Gastroesophageal sphincter (tissue), 4 donors: ENCODE measurements at regions not wholly inside any gene's neighbourhood (a gene's known extent, or its start where the extent isn't known, plus 50 kb on each side); places are given as distances from the start of the nearest gene placed in this dataset.

Source experiments
- ATAC-seq: fragments of 150-250 bp; one replicate; pipeline ENCODE4 v1.9.1; 2016; ENCODE audit warnings: mild to moderate bottlenecking, moderate library complexity
- H3K27ac ChIP-seq, 4 donors: fragments of 200-600 bp; sonication (generic) in 3 of 4; 1 replicate in 3 of 4; 2 replicates in 1 of 4; pipeline ENCODE4 v1.5.1; 2016 to 2019
- H3K27me3 ChIP-seq: fragments of 200-600 bp; sonication (generic); one replicate; pipeline ENCODE4 v1.5.1; 2019
- H3K36me3 ChIP-seq, 2 donors: fragments of 200-600 bp; sonication (generic); one replicate each; pipeline ENCODE4 v1.5.1; 2019; ENCODE audit warnings: control low read depth in 1 of 2
- H3K4me1 ChIP-seq, 3 donors: fragments of 200-600 bp; sonication (generic); 1 replicate in 2 of 3; 2 replicates in 1 of 3; pipeline ENCODE4 v1.5.1; 2016 to 2019; ENCODE audit warnings: control low read depth in 2 of 3
- H3K4me3 ChIP-seq, 2 donors: fragments of 200-600 bp; sonication (generic); one replicate each; pipeline ENCODE4 v1.5.1; 2019; ENCODE audit warnings: mild to moderate bottlenecking in 1 of 2, moderate library complexity in 1 of 2
- H3K9me3 ChIP-seq, 3 donors: fragments of 200-600 bp; sonication (generic); one replicate each; pipeline ENCODE4 v1.5.1; 2017 to 2019; ENCODE audit warnings: control low read depth in 2 of 3
- EP300 ChIP-seq: sonication (generic); formaldehyde crosslinking; IDR thresholded peaks from one replicate; pipeline ENCODE4 v1.6.1; 2017; ENCODE audit warnings: antibody characterized with exemption, mild to moderate bottlenecking
- POLR2A ChIP-seq, 2 donors: fragments of 450-650 bp; IDR thresholded peaks; one replicate each; pipeline ENCODE4 v1.6.1; 2017; ENCODE audit warnings: antibody characterized with exemption in 2 of 2, mild to moderate bottlenecking in 2 of 2, moderate library complexity in 1 of 2
- POLR2AphosphoS5 ChIP-seq: sonication (generic); formaldehyde crosslinking; IDR thresholded peaks from one replicate; pipeline ENCODE4 v1.6.1; 2017; ENCODE audit warnings: antibody characterized with exemption
- WGBS, 2 donors: methylation state at CpG; one replicate each; pipeline ENCODE4 v1.1.5; 2018; ENCODE audit warnings: low coverage in 1 of 2; 5-methylcytosine and 5-hydroxymethylcytosine counted together
- TF ChIP-seq, protein P1 (sequence below), 4 experiments: fragments of 200-600 bp in 2 of 4; fragments of 450-650 bp in 2 of 4; sonication (generic) in 1 of 4; IDR thresholded peaks; one replicate each; pipeline ENCODE4 v1.5.1; 2017 to 2019; ENCODE audit warnings: antibody characterized with exemption in 4 of 4, mild to moderate bottlenecking in 2 of 4, moderate library complexity in 2 of 4

DNA sequence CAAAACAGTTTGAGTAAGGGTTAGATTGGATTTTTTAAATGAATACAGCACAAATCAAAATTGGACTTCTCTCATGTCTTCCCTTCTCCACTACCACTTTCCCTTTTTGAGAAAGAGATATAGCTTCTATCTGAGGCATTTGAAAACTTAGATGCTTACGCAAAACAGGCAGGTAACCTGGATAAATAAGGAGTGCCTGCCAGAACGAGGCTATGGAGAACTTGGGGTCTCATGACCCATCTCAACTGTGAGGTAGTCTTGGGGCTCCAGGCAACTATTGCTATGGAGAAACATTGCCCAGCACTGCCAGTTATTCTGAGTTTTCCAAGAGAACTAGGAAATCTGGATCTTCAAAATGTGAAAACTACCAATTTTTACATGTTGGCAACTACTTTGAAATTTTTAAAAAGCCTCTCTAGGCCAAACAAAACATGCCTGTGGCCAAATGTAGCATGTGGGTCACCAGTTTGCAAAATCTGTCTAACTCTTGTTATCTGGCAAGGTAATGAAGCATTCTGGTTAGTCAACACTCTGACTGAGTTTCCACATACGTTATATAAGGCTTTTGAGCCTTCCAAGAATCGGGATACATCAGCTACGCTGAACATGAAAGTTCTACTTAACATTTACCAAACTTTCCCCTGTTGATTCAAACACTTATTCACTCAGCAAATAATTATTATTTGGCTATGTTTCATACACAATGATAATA is 752.7 kb downstream of the KCNA4 start:
- Histone ChIP-seq H3K4me1 (no peaks in the 10 kb centered on the region), H3K27me3 (no peaks in the 10 kb centered on the region), H3K27ac (no peak overlapping the region), H3K36me3 (no peaks in the 10 kb centered on the region), H3K4me3 (no peak overlapping the region), H3K9me3 (no peaks in the 10 kb centered on the region)
- ATAC-seq, result no peak
- TF ChIP-seq EP300, result no peak
- TF ChIP-seq POLR2AphosphoS5, result no peak
- TF ChIP-seq POLR2A (IDR thresholded peaks at IDR 0.05), result no peak
- TF ChIP-seq, protein P1, sequence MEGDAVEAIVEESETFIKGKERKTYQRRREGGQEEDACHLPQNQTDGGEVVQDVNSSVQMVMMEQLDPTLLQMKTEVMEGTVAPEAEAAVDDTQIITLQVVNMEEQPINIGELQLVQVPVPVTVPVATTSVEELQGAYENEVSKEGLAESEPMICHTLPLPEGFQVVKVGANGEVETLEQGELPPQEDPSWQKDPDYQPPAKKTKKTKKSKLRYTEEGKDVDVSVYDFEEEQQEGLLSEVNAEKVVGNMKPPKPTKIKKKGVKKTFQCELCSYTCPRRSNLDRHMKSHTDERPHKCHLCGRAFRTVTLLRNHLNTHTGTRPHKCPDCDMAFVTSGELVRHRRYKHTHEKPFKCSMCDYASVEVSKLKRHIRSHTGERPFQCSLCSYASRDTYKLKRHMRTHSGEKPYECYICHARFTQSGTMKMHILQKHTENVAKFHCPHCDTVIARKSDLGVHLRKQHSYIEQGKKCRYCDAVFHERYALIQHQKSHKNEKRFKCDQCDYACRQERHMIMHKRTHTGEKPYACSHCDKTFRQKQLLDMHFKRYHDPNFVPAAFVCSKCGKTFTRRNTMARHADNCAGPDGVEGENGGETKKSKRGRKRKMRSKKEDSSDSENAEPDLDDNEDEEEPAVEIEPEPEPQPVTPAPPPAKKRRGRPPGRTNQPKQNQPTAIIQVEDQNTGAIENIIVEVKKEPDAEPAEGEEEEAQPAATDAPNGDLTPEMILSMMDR (IDR thresholded peaks at IDR 0.05), result no peak
- 77 to 89% methylated on average over 5 of the region's 5 CpGs for WGBS, 2 donors

DNA sequence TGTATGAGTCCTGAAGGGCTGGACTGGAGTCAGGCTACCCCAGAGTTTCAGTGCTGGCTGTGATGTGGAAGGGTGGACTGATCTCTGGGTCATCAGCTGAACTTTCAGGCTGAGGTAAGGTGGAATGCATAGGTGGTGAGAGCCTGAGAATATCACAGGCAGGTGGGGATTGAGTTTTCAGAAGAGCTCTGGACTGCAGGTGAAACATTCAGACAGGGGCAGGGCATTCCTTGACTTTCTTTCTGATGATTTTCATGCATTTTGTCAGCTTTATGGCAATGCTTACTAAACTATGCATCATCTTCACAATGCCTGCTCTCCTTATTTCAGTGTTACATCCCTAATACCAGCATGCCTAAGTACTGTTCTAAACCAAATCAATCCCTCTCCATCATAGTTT is 755.0 kb downstream of the KCNA4 start:
- H3K9me3 ChIP-seq, result no peaks in the 10 kb centered on the region
- no peaks in the 10 kb centered on the region for H3K27me3 ChIP-seq
- no peak overlapping the region for H3K27ac ChIP-seq
- no peak overlapping the region for H3K4me3 ChIP-seq
- H3K4me1 ChIP-seq, result no peaks in the 10 kb centered on the region
- ATAC-seq, result no peak
- H3K36me3 ChIP-seq, result no peaks in the 10 kb centered on the region
- TF ChIP-seq POLR2AphosphoS5 (no peak), POLR2A (IDR thresholded peaks at IDR 0.05) (no peak), EP300 (no peak)
- TF ChIP-seq, protein P1 (IDR thresholded peaks at IDR 0.05), result no peak

DNA sequence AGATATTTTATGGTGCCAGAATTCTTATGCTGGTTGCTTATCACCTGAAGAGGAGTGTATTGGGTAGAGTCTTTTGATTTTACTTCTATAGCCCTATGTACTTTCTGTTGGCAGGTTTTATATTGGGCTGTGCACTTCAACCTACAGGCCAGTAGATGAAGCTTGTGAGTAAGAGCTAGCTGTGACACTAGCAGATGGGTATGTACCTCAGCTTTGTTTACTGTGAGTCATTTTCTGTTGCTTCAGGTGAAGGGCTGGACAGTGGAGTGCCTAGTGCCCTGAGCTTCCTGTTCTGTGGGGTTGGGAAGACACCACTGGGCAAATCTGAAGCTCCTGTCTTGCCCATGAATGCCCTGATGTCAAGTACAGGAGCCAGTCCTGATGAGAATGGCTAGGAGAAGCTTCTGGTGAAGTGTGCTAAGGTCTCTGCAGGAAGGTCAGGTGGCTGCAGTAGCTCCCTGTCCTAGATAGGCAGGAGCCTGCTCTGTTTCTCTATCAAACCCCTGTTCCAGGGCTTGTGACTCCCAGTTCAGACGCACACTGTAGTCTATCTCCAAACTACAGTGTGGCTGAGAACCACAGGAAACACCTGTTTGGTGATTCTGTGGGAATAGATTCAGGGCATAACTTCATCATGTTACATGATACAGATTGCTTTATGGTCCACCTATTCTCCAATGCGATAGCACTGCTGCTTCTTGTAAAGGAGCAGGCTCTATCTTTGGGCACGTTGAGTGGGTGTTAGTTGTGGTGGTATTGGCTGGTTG is 755.7 kb downstream of the KCNA4 start:
- no peak overlapping the region for H3K27ac ChIP-seq
- WGBS, 2 donors, result 80% methylated on average over 1 of the region's 3 CpGs; no CpG with 5 or more reads in 1 of the 2 donors
- H3K27me3 ChIP-seq, result no peaks in the 10 kb centered on the region
- no peaks in the 10 kb centered on the region for H3K36me3 ChIP-seq
- H3K9me3 ChIP-seq, result no peaks in the 10 kb centered on the region
- TF ChIP-seq POLR2AphosphoS5 (no peak), EP300 (no peak), POLR2A (IDR thresholded peaks at IDR 0.05) (no peak)
- TF ChIP-seq, protein P1 (IDR thresholded peaks at IDR 0.05), result no peak
- ATAC-seq, result no peak
- no peak overlapping the region for H3K4me3 ChIP-seq
- no peaks in the 10 kb centered on the region for H3K4me1 ChIP-seq

DNA sequence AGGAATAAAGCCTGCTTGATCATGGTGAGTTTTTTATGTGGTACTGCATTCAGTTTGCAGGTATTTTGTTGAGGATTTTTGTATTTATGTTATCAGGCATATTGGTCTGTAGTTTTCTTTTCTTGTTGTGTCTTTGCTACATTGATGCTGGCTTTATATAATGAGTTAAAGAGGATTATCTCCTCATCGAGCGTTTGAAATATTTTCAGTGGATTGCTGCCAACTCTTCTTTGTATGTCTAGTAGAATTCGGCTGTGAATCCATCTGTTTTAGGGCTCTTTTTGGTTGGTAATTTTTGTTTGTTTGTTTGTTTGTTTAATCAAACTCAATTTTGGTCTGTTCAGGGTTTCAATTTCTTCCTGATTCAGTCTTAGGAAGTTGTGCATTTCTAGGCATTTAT is 758.4 kb downstream of the KCNA4 start:
- H3K36me3 ChIP-seq, result no peaks in the 10 kb centered on the region
- no peak overlapping the region for H3K4me3 ChIP-seq
- no peaks in the 10 kb centered on the region for H3K9me3 ChIP-seq
- no peaks in the 10 kb centered on the region for H3K27me3 ChIP-seq
- TF ChIP-seq EP300, result no peak
- no peak for TF ChIP-seq POLR2A (IDR thresholded peaks at IDR 0.05)
- TF ChIP-seq, protein P1 (IDR thresholded peaks at IDR 0.05), result no peak
- no peak for TF ChIP-seq POLR2AphosphoS5
- no peak overlapping the region for H3K27ac ChIP-seq
- H3K4me1 ChIP-seq, result no peaks in the 10 kb centered on the region
- WGBS, 2 donors, result 35 to 52% methylated on average over 3 of the region's 3 CpGs
- ATAC-seq, result no peak

DNA sequence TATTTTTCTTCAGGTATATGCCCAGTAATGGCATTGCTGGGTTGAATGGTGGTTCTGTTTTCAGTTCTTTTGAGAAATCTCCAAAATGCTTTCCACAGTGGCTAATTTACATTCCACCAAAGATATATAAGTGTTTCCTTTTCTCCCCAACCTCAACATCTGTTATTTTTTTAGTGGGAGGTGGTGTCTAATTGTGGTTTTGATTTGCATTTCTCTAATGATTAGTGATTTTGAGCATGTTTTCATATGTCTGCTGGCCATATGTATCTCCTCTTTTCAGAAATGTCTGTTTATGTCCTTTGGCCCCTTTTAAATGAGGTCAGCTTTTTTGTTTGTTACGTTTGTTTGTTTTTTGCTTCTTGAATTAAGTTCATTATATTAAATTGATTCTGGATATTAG is 760.2 kb downstream of the KCNA4 start:
- H3K27me3 ChIP-seq, result no peaks in the 10 kb centered on the region
- WGBS, 2 donors, result 0 to 4% methylated on average over 1 of the region's 1 CpG
- TF ChIP-seq POLR2AphosphoS5 (no peak), EP300 (no peak)
- TF ChIP-seq, protein P1 (IDR thresholded peaks at IDR 0.05), result no peak

More for the DNA sequence above, 760.2 kb downstream of the KCNA4 start:
- Histone ChIP-seq H3K27ac (no peak overlapping the region), H3K4me3 (no peak overlapping the region), H3K36me3 (no peaks in the 10 kb centered on the region), H3K9me3 (no peaks in the 10 kb centered on the region), H3K4me1 (no peaks in the 10 kb centered on the region)
- no peak for ATAC-seq
